Gastrocnemius medialis (tissue), 4 donors: ENCODE measurements at regions not wholly inside any gene's neighbourhood (a gene's known extent, or its start where the extent isn't known, plus 50 kb on each side); places are given as distances from the start of the nearest gene placed in this dataset.

Experiments used
- ATAC-seq, 2 donors: fragments of 150-250 bp; one replicate each; pipeline ENCODE4 v1.9.1; 2016
- DNase-seq, 2 donors: peaks; one replicate each; pipeline ENCODE4 v3.0.0-alpha.2; 2019
- H3K27ac ChIP-seq, 4 donors: fragments of 200-600 bp; sonication (generic); 1 replicate in 1 of 4; 2 replicates in 3 of 4; pipeline ENCODE4 v1.5.1; 2016 to 2018; ENCODE audit warnings: mild to moderate bottlenecking in 2 of 4, moderate library complexity in 1 of 4
- H3K27me3 ChIP-seq, 3 donors: fragments of 200-600 bp; sonication (generic) in 2 of 3; 1 replicate in 1 of 3; 2 replicates in 2 of 3; pipeline versions ENCODE4 v1.5.1 to v1.6.0; 2016 to 2019; ENCODE audit warnings: mild to moderate bottlenecking in 1 of 3, moderate library complexity in 1 of 3
- H3K36me3 ChIP-seq, 2 donors: fragments of 200-600 bp; sonication (generic) in 1 of 2; one replicate each; pipeline ENCODE4 v1.5.1; 2017 to 2018
- H3K4me1 ChIP-seq, 2 donors: fragments of 200-600 bp; sonication (generic) in 1 of 2; one replicate each; pipeline ENCODE4 v1.5.1; 2016 to 2017; ENCODE audit warnings: mild to moderate bottlenecking in 2 of 2
- H3K4me3 ChIP-seq, 4 donors: fragments of 200-600 bp; sonication (generic) in 3 of 4; 1 replicate in 1 of 4; 2 replicates in 3 of 4; pipeline ENCODE4 v1.5.1; 2016 to 2019; ENCODE audit warnings: mild to moderate bottlenecking in 2 of 4
- H3K9me3 ChIP-seq, 3 donors: fragments of 200-600 bp; sonication (generic) in 2 of 3; 1 replicate in 1 of 3; 2 replicates in 2 of 3; pipeline ENCODE4 v1.5.1; 2016 to 2019
- CTCF ChIP-seq, 5 experiments: fragments of 450-650 bp in 3 of 5; fragments of 200-600 bp in 2 of 5; sonication (generic) in 2 of 5; IDR thresholded peaks in 4 of 5; conservative IDR thresholded peaks in 1 of 5; 1 replicate in 4 of 5; 2 replicates in 1 of 5; pipeline ENCODE4 v1.5.1; 2016 to 2019; ENCODE audit warnings: antibody characterized with exemption in 5 of 5, mild to moderate bottlenecking in 3 of 5, moderate library complexity in 3 of 5
- POLR2A ChIP-seq, 2 donors: fragments of 450-650 bp; IDR thresholded peaks; one replicate each; pipeline ENCODE4 v1.6.1; 2017; ENCODE audit warnings: antibody characterized with exemption in 2 of 2, mild to moderate bottlenecking in 2 of 2, moderate library complexity in 2 of 2
- in situ Hi-C, 4 donors: fragments of 200-750 bp; cut with MboI; loops; one replicate each; pipeline versions ENCODE4 v1.15.0 to v1.8.0; 2017; ENCODE audit warnings: low sequenced_read_pairs in 4 of 4
- intact Hi-C: fragments of 100-400 bp; cut with DNase I; formaldehyde crosslinking; loops from one replicate; pipeline ENCODE4 v1.15.1; 2023; ENCODE audit warnings: low total_unique reads

GRCh38 chr3:6351752-6352151 is 509.2 kb upstream of the GRM7 start:
- Histone ChIP-seq H3K27me3 (no peaks in the 10 kb centered on the region), H3K27ac (no peak overlapping the region), H3K36me3 (no peaks in the 10 kb centered on the region), H3K9me3 (no peaks in the 10 kb centered on the region), H3K4me3 (no peak overlapping the region), H3K4me1 (no peaks in the 10 kb centered on the region)
- in situ Hi-C loops = no loop called here
- ATAC-seq (no peak), DNase-seq (no peak)
- intact Hi-C loops = no loop called here
- TF ChIP-seq CTCF (IDR thresholded peaks at IDR 0.05 in 4 of 5, conservative IDR thresholded peaks at IDR 0.05 in 1 of 5) = no peak
- no peak for TF ChIP-seq POLR2A (IDR thresholded peaks at IDR 0.05)

GRCh38 chr3:6354653-6355052 is 506.3 kb upstream of the GRM7 start:
- intact Hi-C loops (no loop called here), in situ Hi-C loops (no loop called here)
- H3K27ac ChIP-seq = no peak overlapping the region
- H3K36me3 ChIP-seq = no peaks in the 10 kb centered on the region
- TF ChIP-seq CTCF (IDR thresholded peaks at IDR 0.05 in 4 of 5, conservative IDR thresholded peaks at IDR 0.05 in 1 of 5) (no peak), POLR2A (IDR thresholded peaks at IDR 0.05) (no peak)
- H3K4me3 ChIP-seq = no peak overlapping the region
- H3K27me3 ChIP-seq = no peaks in the 10 kb centered on the region
- ATAC-seq (no peak), DNase-seq (no peak)
- H3K9me3 ChIP-seq = no peaks in the 10 kb centered on the region
- no peaks in the 10 kb centered on the region for H3K4me1 ChIP-seq

GRCh38 chr3:6362406-6362805 is 498.5 kb upstream of the GRM7 start:
- ATAC-seq (no peak), DNase-seq (no peak)
- Histone ChIP-seq H3K4me1 (no peaks in the 10 kb centered on the region), H3K27me3 (no peaks in the 10 kb centered on the region), H3K4me3 (no peak overlapping the region), H3K27ac (no peak overlapping the region), H3K36me3 (no peaks in the 10 kb centered on the region), H3K9me3 (no peaks in the 10 kb centered on the region)
- in situ Hi-C loops = no loop called here
- no peak for TF ChIP-seq POLR2A (IDR thresholded peaks at IDR 0.05)
- no peak for TF ChIP-seq CTCF (IDR thresholded peaks at IDR 0.05 in 4 of 5, conservative IDR thresholded peaks at IDR 0.05 in 1 of 5)
- intact Hi-C loops = no loop called here

GRCh38 chr3:6367171-6367570 is 493.7 kb upstream of the GRM7 start:
- H3K27me3 ChIP-seq = no peaks in the 10 kb centered on the region
- in situ Hi-C loops = no loop called here
- no peak overlapping the region for H3K27ac ChIP-seq
- no peaks in the 10 kb centered on the region for H3K9me3 ChIP-seq
- H3K4me3 ChIP-seq = no peak overlapping the region
- DNase-seq = no peak
- TF ChIP-seq POLR2A (IDR thresholded peaks at IDR 0.05) (no peak), CTCF (IDR thresholded peaks at IDR 0.05 in 4 of 5, conservative IDR thresholded peaks at IDR 0.05 in 1 of 5) (no peak)
- ATAC-seq = no peak
- no peaks in the 10 kb centered on the region for H3K36me3 ChIP-seq
- H3K4me1 ChIP-seq = no peaks in the 10 kb centered on the region
- intact Hi-C loops = no loop called here

GRCh38 chr3:6392123-6392522 is 468.8 kb upstream of the GRM7 start:
- no peak for TF ChIP-seq POLR2A (IDR thresholded peaks at IDR 0.05)
- no peak for TF ChIP-seq CTCF (IDR thresholded peaks at IDR 0.05 in 4 of 5, conservative IDR thresholded peaks at IDR 0.05 in 1 of 5)
- Histone ChIP-seq H3K27ac (no peak overlapping the region), H3K36me3 (no peaks in the 10 kb centered on the region), H3K9me3 (no peaks in the 10 kb centered on the region), H3K27me3 (no peaks in the 10 kb centered on the region), H3K4me3 (no peak overlapping the region), H3K4me1 (no peaks in the 10 kb centered on the region)
- ATAC-seq = no peak
- intact Hi-C loops (no loop called here), in situ Hi-C loops (no loop called here)
- DNase-seq = no peak
